Testis (tissue), 2 donors: ENCODE measurements at regions not wholly inside any gene's neighbourhood (a gene's known extent, or its start where the extent isn't known, plus 50 kb on each side); places are given as distances from the start of the nearest gene placed in this dataset.

ENCODE experiments used
- POLR2A ChIP-seq: fragments of 450-650 bp; IDR thresholded peaks from one replicate; pipeline ENCODE4 v1.6.1; 2017; ENCODE audit warnings: antibody characterized with exemption, mild to moderate bottlenecking, moderate library complexity
- TF ChIP-seq, protein P1 (sequence below), 3 experiments: fragments of 450-650 bp in 2 of 3; fragments of 200-600 bp in 1 of 3; sonication (generic) in 1 of 3; IDR thresholded peaks; one replicate each; pipeline ENCODE4 v1.5.1; 2016 to 2019; ENCODE audit warnings: antibody characterized with exemption in 3 of 3, mild to moderate bottlenecking in 2 of 3, moderate library complexity in 1 of 3

DNA sequence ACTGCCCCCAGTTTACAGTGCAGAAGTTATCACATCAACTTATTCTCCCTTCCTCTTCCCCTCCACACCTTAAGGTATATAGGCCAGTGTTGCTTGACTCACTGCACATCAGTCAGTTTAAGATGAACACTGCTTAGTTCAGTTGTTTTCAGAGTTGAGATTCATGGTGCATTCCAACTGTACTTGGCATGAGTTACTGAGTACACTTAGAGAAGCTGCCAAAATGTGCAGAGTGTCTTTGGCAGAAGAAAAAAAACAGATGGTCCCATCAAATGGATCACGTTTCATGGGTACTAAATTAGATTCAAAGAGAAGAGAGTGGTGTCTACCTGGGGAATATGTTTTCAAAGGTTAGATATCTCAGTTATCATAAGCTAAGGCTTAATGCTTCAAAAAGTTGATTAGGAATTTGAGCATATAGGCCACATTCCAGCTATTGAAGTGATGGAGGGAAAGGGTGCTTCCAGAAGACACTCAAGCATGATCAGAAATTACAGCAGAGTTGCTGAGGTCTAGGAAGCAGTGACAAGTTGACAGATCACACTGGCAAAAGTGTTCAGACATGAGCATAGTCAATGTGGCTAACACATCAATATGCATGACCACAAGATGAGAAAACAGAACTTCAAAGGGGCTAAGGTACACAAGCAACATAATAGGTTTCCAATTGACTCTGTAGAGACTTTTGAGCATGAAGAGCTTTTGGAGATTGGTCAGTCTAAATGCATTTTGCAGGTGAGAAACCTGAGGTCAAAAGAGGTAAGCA is 579.2 kb upstream of the CELF2 start:
- TF ChIP-seq, protein P1, sequence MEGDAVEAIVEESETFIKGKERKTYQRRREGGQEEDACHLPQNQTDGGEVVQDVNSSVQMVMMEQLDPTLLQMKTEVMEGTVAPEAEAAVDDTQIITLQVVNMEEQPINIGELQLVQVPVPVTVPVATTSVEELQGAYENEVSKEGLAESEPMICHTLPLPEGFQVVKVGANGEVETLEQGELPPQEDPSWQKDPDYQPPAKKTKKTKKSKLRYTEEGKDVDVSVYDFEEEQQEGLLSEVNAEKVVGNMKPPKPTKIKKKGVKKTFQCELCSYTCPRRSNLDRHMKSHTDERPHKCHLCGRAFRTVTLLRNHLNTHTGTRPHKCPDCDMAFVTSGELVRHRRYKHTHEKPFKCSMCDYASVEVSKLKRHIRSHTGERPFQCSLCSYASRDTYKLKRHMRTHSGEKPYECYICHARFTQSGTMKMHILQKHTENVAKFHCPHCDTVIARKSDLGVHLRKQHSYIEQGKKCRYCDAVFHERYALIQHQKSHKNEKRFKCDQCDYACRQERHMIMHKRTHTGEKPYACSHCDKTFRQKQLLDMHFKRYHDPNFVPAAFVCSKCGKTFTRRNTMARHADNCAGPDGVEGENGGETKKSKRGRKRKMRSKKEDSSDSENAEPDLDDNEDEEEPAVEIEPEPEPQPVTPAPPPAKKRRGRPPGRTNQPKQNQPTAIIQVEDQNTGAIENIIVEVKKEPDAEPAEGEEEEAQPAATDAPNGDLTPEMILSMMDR (IDR thresholded peaks at IDR 0.05) = no peak
- TF ChIP-seq POLR2A = no peak
